A549 (cell line): ENCODE measurements at regions not wholly inside any gene's neighbourhood (a gene's known extent, or its start where the extent isn't known, plus 50 kb on each side); places are given as distances from the start of the nearest gene placed in this dataset.

Experiments used
- ATAC-seq, 2 experiments: fragments of 200-7000 bp in 1 of 2; fragments of >200 bp in 1 of 2; cut with Nextera tagmentation in 1 of 2; cut with Tn5 transposase in 1 of 2; 3 replicates each; pipeline versions ENCODE4 v1.8.0 to v1.9.1; 2018 to 2020; ENCODE audit warnings: mild to moderate bottlenecking in 1 of 2, moderate library complexity in 1 of 2
- CTCF ChIA-PET: fragments of 300-600 bp; sonication (Branson Sonifier 250); formaldehyde crosslinking; extraction: SDS; loops from one replicate; lab custom pipeline; 2021; ENCODE audit warnings: antibody characterized with exemption, inconsistent platforms; lab: Yijun Ruan, JAX
- POLR2A ChIA-PET: fragments of 350-600 bp; formaldehyde crosslinking; extraction: SDS; loops from one replicate; lab custom pipeline; 2021; ENCODE audit warnings: antibody characterized with exemption, inconsistent platforms; lab: Yijun Ruan, JAX
- DNase-seq, 2 experiments: peaks; one replicate each; pipeline versions ENCODE4 v3.0.0 to v3.0.0-alpha.2; 2011 to 2016; ENCODE audit warnings: low read depth in 1 of 2, low spot score in 1 of 2
- FAIRE-seq: peaks from 2 replicates; lab custom pipeline; 2011; peaks lifted over from hg19 to GRCh38; lab: Jason Lieb, UNC
- H3K27ac ChIP-seq, 2 experiments: fragments of >200 bp; sonication (Bioruptor Twin); formaldehyde crosslinking; 3 replicates each; pipeline ENCODE4 v1.5.1; 2016 to 2017
- H3K4me1 ChIP-seq: fragments of >200 bp; sonication (Bioruptor Twin); formaldehyde crosslinking; 3 replicates; pipeline ENCODE4 v1.6.1; 2016
- H3K4me2 ChIP-seq: fragments of >200 bp; sonication (Bioruptor Twin); formaldehyde crosslinking; 3 replicates; pipeline ENCODE4 v1.6.1; 2016
- H3K4me3 ChIP-seq: fragments of >200 bp; sonication (Bioruptor Twin); formaldehyde crosslinking; 3 replicates; pipeline ENCODE4 v1.5.1; 2016
- H3K9me3 ChIP-seq: fragments of >200 bp; sonication (Bioruptor Twin); formaldehyde crosslinking; 3 replicates; pipeline ENCODE4 v1.6.1; 2016
- CBX8 ChIP-seq: fragments of 200-600 bp; sonication (generic); IDR thresholded peaks from 2 replicates; pipeline ENCODE4 v1.6.1; 2016
- CEBPB ChIP-seq, 2 experiments: fragments of >200 bp in 1 of 2; sonication (Bioruptor Twin) in 1 of 2; formaldehyde crosslinking in 1 of 2; IDR thresholded peaks; 2 replicates each; pipeline ENCODE4 v1.6.1; 2012 to 2016
- EHF ChIP-seq: fragments of 250-450 bp; sonication (Bioruptor Pico); IDR thresholded peaks from 2 replicates; pipeline ENCODE4 v1.5.0; 2020; ENCODE audit warnings: mild to moderate bottlenecking
- EHMT2 ChIP-seq: fragments of 200-600 bp; sonication (generic); IDR thresholded peaks from 2 replicates; pipeline ENCODE4 v1.6.1; 2016; ENCODE audit warnings: antibody characterized with exemption, low read depth, mild to moderate bottlenecking, moderate library complexity
- HEYL ChIP-seq: fragments of 250-450 bp; sonication (Bioruptor Pico); IDR thresholded peaks from 2 replicates; pipeline ENCODE4 v1.8.0; 2021; ENCODE audit warnings: mild to moderate bottlenecking, moderate library complexity
- HOXA7 ChIP-seq: fragments of 250-450 bp; sonication (Bioruptor Pico); IDR thresholded peaks from 2 replicates; pipeline ENCODE4 v1.5.0; 2020; ENCODE audit warnings: mild to moderate bottlenecking, moderate library complexity
- HOXB13 ChIP-seq: fragments of 250-450 bp; sonication (Bioruptor Pico); IDR thresholded peaks from 2 replicates; pipeline ENCODE4 v1.5.0; 2020; ENCODE audit warnings: low read depth, mild to moderate bottlenecking, moderate library complexity
- JUN ChIP-seq, 2 experiments: fragments of >200 bp; sonication (Bioruptor Twin); formaldehyde crosslinking; IDR thresholded peaks; 2 replicates in 1 of 2; 3 replicates in 1 of 2; pipeline ENCODE4 v1.6.1; 2016 to 2017
- JUNB ChIP-seq: fragments of >200 bp; sonication (Bioruptor Twin); formaldehyde crosslinking; IDR thresholded peaks from 2 replicates; pipeline ENCODE4 v1.6.1; 2016
- KDM1A ChIP-seq: fragments of 200-600 bp; sonication (generic); IDR thresholded peaks from 2 replicates; pipeline ENCODE4 v1.6.1; 2016; ENCODE audit warnings: low read depth, mild to moderate bottlenecking
- MAFK ChIP-seq: fragments of 450-650 bp; IDR thresholded peaks from 2 replicates; pipeline ENCODE4 v1.6.1; 2014; ENCODE audit not compliant: partially characterized antibody
- MYC ChIP-seq: IDR thresholded peaks from 2 replicates; pipeline ENCODE4 v1.6.1; 2012; ENCODE audit warnings: mild to moderate bottlenecking, inconsistent platforms, low read length, improper control_type of control experiment, borderline replicate concordance
- RNF2 ChIP-seq: fragments of 200-600 bp; sonication (generic); IDR thresholded peaks from 2 replicates; pipeline ENCODE4 v1.6.1; 2016; ENCODE audit warnings: low read depth, mild to moderate bottlenecking, antibody characterized with exemption, moderate library complexity, borderline replicate concordance
- SMC3 ChIP-seq: fragments of >200 bp; sonication (Bioruptor Twin); formaldehyde crosslinking; IDR thresholded peaks from 3 replicates; pipeline ENCODE4 v1.6.1; 2018; ENCODE audit warnings: inconsistent platforms
- ZSCAN20 ChIP-seq: fragments of 250-450 bp; sonication (Bioruptor Pico); IDR thresholded peaks from 2 replicates; pipeline ENCODE4 v1.8.0; 2022; ENCODE audit warnings: mild to moderate bottlenecking, moderate library complexity
- WGBS: methylation state at CpG from one replicate; pipeline ENCODE4 v1.1.6; 2017; ENCODE audit errors: missing lambda C conversion rate; 5-methylcytosine and 5-hydroxymethylcytosine counted together
- TF ChIP-seq, protein P1 (sequence below): fragments of 450-650 bp; IDR thresholded peaks from 2 replicates; pipeline ENCODE4 v1.6.1; 2014; ENCODE audit warnings: antibody characterized with exemption
- TF ChIP-seq, protein P2 (sequence below): IDR thresholded peaks from 2 replicates; pipeline ENCODE4 v1.6.1; 2012
- TF ChIP-seq, protein P3 (sequence below): fragments of 200-600 bp; sonication (generic); IDR thresholded peaks from 2 replicates; pipeline ENCODE4 v1.6.1; 2016; ENCODE audit warnings: antibody characterized with exemption, mild to moderate bottlenecking, moderate library complexity

DNA sequence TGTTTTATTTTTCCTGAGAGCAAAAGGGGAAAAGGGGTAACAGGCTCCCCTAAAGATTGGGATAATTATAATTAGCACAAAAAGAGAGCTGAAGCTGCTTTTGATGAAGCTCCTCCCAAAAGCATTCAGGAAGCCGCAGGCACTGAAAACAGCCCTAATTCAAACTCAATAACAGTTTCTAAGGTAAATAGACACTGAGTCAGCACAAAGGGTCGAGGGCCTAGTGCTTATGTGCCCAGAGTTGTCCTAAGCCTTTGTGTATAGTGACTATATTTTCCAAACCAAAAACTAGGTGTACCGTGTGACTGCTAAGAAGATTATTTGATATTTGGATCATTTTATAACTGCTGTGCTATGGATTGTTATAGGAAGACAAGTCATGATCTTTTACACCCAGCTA lies 67.7 kb downstream of the HMHB1 start:
- POLR2A ChIA-PET, result no interaction called here
- FAIRE-seq (no peak), ATAC-seq (no peak), DNase-seq (no peak)
- Histone ChIP-seq H3K4me3 (no peak overlapping the region), H3K4me2 (no peak overlapping the region), H3K4me1 (no peaks in the 10 kb centered on the region), H3K9me3 (no peaks in the 10 kb centered on the region), H3K27ac (no peak overlapping the region)
- CTCF ChIA-PET, result interaction anchor here (0.9 to 1.3 kb wide), 3 partner anchors 11 to 17 kb away, joined by 3 to 4 read pairs (median 4); no protein-coding TSS in a partner anchor
- TF ChIP-seq MYC (no peak), MAFK (peak; percentile 58)
- 61% methylated on average over 3 of the region's 3 CpGs for WGBS

DNA sequence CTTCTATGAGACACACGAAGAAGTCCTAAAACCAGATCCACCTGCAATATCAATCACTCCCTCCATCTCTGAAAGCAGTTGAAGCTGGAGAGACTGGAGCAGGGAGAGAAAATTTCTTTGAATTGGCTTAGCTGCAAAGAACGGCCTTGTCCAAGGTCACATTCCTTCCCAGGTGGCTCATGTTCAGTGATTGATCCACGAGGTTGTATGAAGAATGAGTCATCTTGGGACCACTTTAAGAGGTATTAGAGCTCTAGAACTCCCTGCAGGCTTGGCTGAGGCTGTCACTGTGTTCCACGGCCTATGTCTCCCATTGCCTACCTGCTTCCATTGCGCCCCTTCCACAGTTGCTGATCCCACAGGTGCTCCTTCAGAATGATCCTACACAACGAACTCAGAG lies 68.2 kb downstream of the HMHB1 start:
- CTCF ChIA-PET, result interaction anchor here (0.9 to 1.3 kb wide), 4 partner anchors 8 to 17 kb away, joined by 3 to 4 read pairs (median 4); no protein-coding TSS in a partner anchor
- no peaks in the 10 kb centered on the region for H3K9me3 ChIP-seq
- POLR2A ChIA-PET, result no interaction called here
- H3K4me3 ChIP-seq, result no peak overlapping the region
- FAIRE-seq, result no peak
- TF ChIP-seq RNF2, result no peak
- TF ChIP-seq CEBPB (IDR thresholded peaks at IDR 0.05), result no peak
- TF ChIP-seq, protein P1, sequence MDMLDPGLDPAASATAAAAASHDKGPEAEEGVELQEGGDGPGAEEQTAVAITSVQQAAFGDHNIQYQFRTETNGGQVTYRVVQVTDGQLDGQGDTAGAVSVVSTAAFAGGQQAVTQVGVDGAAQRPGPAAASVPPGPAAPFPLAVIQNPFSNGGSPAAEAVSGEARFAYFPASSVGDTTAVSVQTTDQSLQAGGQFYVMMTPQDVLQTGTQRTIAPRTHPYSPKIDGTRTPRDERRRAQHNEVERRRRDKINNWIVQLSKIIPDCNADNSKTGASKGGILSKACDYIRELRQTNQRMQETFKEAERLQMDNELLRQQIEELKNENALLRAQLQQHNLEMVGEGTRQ, result no peak
- TF ChIP-seq HOXB13 (CRISPR knock-in tag), result no peak
- TF ChIP-seq MYC, result no peak
- TF ChIP-seq, protein P2, sequence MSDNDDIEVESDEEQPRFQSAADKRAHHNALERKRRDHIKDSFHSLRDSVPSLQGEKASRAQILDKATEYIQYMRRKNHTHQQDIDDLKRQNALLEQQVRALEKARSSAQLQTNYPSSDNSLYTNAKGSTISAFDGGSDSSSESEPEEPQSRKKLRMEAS, result no peak
- no peak for TF ChIP-seq JUNB
- no peak for TF ChIP-seq EHF (CRISPR knock-in tag)
- TF ChIP-seq KDM1A, result no peak
- TF ChIP-seq SMC3, result no peak
- TF ChIP-seq CBX8, result no peak
- TF ChIP-seq, all 56 proteins: peak for 0
- 78% methylated on average over 6 of the region's 6 CpGs for whole genome bisulfite sequencing
- Histone ChIP-seq H3K4me1 (no peaks in the 10 kb centered on the region), H3K4me2 (no peak overlapping the region), H3K27ac (no peak overlapping the region)
- DNase-seq, result no peak
- ATAC-seq, result no peak

DNA sequence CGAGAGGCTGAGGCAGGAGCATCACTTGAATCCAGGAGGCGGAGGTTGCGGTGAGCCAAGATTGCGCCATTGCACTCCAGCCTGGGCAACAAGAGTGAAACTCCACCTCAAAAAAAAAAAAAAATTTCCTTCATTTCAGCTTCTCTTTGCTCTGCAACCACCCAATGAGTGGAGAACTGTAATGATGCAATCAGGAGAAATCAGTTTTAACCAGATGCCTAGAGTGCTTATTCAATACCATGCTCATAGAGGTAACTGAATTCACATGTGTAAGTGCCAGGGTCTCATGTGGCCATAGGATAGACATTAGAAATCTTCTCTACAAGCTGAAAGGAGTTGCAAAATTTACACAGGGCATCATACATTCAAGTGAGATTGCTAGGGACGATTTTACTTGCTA lies 70.6 kb downstream of the HMHB1 start:
- TF ChIP-seq RNF2 (no peak), CEBPB (IDR thresholded peaks at IDR 0.05) (no peak), EHMT2 (no peak), EHF (CRISPR knock-in tag) (no peak), HOXA7 (CRISPR knock-in tag) (no peak), HEYL (CRISPR knock-in tag) (no peak), JUN (IDR thresholded peaks at IDR 0.05) (no peak), ZSCAN20 (CRISPR knock-in tag) (no peak)
- TF ChIP-seq, protein P3, sequence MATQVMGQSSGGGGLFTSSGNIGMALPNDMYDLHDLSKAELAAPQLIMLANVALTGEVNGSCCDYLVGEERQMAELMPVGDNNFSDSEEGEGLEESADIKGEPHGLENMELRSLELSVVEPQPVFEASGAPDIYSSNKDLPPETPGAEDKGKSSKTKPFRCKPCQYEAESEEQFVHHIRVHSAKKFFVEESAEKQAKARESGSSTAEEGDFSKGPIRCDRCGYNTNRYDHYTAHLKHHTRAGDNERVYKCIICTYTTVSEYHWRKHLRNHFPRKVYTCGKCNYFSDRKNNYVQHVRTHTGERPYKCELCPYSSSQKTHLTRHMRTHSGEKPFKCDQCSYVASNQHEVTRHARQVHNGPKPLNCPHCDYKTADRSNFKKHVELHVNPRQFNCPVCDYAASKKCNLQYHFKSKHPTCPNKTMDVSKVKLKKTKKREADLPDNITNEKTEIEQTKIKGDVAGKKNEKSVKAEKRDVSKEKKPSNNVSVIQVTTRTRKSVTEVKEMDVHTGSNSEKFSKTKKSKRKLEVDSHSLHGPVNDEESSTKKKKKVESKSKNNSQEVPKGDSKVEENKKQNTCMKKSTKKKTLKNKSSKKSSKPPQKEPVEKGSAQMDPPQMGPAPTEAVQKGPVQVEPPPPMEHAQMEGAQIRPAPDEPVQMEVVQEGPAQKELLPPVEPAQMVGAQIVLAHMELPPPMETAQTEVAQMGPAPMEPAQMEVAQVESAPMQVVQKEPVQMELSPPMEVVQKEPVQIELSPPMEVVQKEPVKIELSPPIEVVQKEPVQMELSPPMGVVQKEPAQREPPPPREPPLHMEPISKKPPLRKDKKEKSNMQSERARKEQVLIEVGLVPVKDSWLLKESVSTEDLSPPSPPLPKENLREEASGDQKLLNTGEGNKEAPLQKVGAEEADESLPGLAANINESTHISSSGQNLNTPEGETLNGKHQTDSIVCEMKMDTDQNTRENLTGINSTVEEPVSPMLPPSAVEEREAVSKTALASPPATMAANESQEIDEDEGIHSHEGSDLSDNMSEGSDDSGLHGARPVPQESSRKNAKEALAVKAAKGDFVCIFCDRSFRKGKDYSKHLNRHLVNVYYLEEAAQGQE, result no peak
- ChIA-PET POLR2A (interaction anchor here (0.7 kb wide), 1 partner anchor 260 kb away, joined by 3 read pairs; no protein-coding TSS in a partner anchor), CTCF (interaction anchor here (0.7 kb wide), 1 partner anchor 11 kb away, joined by 3 read pairs; no protein-coding TSS in a partner anchor)
- Histone ChIP-seq H3K4me2 (no peak overlapping the region), H3K4me1 (peaks cover 3% of the 10 kb centered on the region; the same call in 1 of the 3 replicates), H3K4me3 (no peak overlapping the region), H3K9me3 (no peaks in the 10 kb centered on the region), H3K27ac (peak overlapping the region in 1 of 2 experiments; percentile 31; a peak in 1 of 6 replicates)
- 79% methylated on average over 5 of the region's 5 CpGs for WGBS
- DNase-seq, result no peak
- ATAC-seq, result no peak
- FAIRE-seq, result no peak
